HG03565 (cell line): ENCODE measurements at regions not wholly inside any gene's neighbourhood (a gene's known extent, or its start where the extent isn't known, plus 50 kb on each side); places are given as distances from the start of the nearest gene placed in this dataset.
"Not testable (repeated sequence)": the region's sequence is repeated elsewhere in the genome, so short reads cannot be mapped to it uniquely, and the experiment has no call there.

ENCODE experiments used
- ATAC-seq: cut with Tn5 transposase; IDR thresholded peaks from one replicate; pipeline ENCODE4 v1.9.1; 2021; ENCODE audit warnings: mild to moderate bottlenecking, moderate library complexity; ENCODE audit not compliant: unreplicated experiment

- ATAC-seq = no peak
Observed at GRCh38 chr7:156516791-156517378, 123.7 kb upstream of the RNF32 start.

DNA sequence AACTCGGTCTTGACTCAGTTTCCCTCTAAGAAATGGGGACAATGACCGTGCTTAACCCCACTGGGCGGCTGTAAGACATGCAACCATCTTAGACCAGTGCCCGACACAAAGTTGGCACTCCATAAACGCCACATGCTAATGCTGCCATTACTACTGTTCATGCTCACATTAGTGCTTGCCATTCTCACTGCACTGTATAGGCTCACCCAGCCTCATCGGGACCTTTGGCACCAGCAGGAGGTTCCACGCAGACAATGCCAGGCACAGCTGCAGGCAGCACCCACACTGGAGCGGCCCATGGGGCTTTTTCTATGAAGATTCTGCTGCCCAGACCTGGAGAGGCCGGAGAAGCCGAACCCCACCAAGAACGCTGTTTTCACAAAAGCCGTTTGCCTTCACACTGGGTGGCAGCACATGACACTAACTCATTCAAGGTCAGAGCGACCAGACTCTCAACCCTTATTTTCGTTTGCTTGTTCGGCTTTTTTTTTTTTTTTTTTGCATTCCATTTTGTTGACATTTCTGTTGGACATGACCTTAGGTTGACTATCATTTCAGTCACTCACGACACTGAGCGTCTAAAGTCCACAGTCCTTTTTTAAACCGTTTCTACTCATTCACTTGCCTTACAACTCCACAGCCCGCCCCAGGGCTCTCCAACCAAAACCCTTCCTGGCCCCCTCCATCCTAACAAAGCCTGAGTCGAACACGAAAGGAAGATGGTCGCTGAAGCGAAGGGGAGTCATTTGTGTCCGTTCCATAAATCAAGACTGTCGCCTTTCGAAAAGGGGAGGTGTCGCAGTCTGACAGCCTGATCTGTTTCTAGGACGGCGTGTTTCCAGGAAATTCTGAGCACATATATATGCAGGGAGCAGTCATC is 124.4 kb upstream of the RNF32 start:
- no peak for ATAC-seq

DNA sequence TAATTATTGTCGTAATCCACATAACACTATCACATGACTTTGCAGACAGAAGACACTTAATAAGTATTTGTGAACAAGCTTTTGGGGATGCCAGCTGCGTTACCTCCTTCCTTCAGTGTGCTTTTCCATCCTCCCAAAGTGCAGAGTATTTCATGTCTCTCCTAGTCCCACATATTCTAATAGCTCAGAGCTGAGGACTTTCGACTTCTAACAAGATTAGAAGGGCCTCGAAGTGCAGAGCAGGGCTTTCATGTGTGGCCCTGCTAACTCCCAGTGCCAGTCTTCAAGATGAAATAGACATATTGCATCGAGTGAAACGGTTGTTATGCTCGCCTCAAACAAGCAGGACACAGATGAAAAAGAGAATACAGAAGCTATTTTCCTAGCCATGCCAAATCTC is 125.7 kb upstream of the RNF32 start:
- ATAC-seq = no peak

GRCh38 chr7:156511426-156511825 is 129.1 kb upstream of the RNF32 start:
- ATAC-seq = no peak

DNA sequence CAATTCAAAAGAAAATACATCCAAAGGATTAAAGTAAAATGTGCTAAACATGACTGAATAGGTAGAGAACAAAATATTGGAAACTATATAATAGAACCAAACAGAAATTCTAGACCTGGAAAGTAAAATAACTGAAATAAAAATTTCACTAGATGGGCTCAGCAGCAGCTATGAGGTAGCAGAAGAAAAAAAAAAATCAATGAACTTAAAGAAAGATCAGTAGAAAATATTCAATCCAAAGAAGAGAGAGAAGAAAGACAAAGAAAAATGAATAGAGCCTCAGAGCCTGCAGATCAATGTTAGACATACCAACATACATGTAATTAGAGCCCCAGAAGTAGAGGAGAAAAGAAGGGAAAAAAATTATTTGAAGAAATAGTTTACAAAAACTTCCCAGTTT is 129.6 kb upstream of the RNF32 start:
- ATAC-seq = no peak

DNA sequence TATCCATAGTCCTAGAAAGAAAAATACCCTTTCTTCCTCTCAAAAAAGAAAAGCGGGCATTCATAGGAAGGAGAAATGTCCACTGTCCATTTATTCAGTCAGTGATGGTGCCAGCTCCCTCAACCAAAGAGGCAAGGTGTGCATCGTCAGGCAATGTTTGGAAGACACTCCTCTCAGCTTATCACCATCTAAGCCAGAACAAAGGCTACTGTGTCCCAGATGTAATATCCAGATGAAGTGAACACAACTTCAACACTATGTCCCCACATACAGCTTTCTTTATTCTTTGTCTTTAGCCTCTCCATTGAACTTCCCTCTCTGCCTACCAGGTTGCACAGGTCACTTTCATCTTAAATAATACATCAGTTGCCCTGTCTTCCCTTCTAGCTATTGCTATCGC is 131.4 kb upstream of the RNF32 start:
- ATAC-seq = no peak

DNA sequence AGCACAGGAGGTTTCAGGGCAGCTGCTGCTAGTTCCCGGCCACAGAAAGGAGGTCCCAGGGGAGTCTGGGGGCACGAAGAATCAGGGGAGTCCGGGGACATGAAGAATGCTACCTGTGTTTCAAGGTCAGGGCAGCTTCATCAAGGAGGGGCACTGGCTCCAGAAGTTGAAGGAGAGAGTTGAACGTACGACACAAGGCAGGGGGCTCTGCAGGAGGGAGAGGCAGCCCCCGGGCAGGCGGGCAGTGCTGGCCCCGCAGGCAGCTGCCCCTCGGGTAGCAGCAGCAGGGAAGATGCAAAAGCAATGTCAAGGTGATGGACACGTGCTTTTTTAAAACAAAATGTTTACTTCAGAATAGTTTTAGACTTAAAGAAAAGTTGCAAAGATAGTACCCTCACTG is 134.7 kb upstream of the RNF32 start:
- no peak for ATAC-seq

DNA sequence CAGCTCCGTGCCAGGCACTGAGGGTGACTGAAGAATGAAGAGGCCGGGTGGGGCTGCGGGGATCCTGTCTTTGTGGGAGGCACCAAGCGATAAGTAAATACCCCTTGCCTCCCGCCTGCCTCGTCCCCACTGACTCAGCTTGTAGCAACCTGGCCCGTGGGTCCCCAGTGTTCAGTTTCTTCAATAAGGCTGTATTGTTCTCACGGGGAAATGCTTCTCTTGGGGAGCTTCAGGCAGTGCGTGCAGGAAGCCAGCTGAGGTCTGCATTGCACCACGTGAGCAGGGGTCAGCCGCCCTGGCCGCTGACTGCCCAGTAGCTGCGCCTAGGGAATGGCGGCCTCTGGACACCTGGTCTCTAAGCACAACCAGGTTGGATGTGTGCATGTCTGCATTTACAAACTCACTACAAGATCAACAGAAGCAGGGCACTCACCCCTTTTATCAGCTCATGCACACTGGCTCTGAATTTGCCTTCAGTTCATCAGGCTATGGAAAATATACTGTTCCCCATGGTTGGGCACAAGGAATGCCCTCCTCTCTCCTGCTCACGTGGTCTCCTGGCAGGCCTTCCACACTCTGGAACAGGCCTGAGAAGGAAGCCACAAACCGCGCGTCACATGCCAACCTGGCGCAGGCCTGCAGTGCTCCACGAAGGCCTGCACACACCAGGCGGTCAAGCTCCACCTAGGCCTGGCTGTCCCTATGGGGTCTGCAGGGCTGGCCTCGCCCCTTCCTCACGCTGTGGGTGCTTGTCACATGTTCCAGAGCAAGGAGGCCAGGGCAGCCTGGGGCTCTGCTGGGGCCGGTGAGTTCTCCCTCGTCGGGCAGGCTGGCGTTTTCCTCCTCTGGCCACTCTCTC is 135.7 kb upstream of the RNF32 start:
- no peak for ATAC-seq

DNA sequence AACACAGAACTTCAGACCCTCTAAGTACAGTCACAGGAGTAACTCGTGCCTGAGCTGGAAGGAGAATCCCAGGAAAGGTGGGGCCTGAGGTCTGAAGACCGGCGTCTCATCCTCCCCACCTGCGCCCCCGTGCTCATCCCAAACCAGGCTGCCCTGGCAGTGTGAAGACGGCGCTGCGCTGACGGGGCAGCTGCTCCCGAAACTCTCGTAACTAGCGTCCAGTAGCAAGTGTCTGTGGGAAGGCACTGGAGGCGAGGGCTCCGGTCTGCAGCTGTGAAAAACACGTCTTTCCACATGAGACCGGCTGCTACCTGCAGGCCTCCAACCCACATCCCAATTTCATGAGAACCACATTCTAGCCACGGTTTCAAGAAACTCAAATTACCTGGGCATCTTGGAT is 136.6 kb upstream of the RNF32 start:
- ATAC-seq = no peak

DNA sequence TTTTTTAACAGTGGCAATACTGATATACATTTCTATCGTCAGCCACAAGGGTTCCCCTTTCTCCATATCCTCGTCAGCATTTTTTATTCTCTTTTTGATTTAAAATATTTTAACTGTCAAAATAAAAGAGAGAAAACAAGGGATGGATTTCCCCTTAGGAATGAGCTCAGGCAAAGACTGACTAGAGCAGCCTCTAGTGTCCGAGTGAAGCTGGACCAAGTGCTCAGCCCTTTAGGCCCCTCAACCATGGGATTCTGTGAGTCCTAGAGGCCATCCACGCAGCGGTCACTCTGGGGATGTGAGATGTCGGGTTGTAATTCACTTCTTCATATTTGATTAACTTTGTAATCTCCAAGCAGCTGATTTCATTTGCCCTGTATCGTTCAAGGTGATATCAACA is 137.4 kb upstream of the RNF32 start:
- ATAC-seq = no peak

GRCh38 chr7:156501815-156502214 is 138.8 kb upstream of the RNF32 start:
- not testable (repeated sequence) for ATAC-seq

- ATAC-seq = no peak
Observed at GRCh38 chr7:156499247-156499881, 141.2 kb upstream of the RNF32 start.

DNA sequence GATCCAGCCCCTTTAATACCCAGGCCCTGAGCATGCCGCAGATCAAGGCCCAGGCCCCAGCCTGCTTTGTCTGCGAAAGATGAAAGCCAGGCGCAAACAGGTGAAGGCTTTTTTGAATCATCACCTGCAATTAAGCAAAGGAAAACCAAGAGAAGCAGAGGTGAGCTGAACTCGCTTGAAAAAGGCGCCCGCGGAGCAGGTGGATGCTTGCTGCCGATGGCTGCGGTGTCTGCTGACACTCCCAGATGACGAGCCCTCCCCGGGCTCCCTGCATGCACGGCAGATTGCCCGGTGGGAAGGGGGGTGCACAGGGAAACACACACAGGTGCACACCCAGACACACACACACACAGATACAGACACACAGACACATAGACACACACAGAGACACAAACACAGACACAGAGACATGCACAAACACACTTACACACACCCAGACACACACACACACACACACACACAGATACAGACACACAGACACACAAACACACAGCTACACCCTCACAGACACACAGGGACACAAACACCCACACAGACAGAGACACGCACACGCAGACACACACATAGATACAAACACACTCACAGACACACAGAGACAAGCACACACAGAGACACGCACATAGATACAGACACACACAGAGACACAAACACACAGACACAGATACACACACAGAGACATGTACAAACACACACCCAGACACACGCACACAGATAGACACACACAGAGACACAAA is 142.6 kb upstream of the RNF32 start:
- no peak for ATAC-seq

GRCh38 chr7:156496865-156497264 is 143.7 kb upstream of the RNF32 start:
- ATAC-seq = no peak

DNA sequence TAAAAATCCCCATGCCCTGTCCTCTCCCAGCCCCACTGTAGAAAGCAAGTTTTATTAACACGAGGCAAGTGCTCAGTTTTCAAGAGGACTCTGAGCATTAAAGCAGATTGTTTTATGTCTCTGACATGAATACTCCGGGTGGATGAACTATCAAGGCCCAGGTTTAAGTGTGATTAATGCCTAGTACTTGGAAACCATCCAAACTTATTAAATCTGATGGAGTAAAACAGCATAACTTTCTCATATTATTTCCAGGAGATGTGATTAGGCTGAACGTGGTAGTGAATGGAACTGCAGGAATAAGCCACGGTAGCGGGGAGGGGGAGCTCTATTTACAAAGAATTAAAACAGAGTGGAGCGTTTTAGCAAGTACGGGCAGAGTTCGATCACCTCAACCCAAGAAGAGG is 144.2 kb upstream of the RNF32 start:
- ATAC-seq = no peak

GRCh38 chr7:156494960-156495359 is 145.6 kb upstream of the RNF32 start:
- ATAC-seq = no peak

- no peak for ATAC-seq
Observed at GRCh38 chr7:156493942-156494341, 146.6 kb upstream of the RNF32 start.

- ATAC-seq = no peak
Observed at GRCh38 chr7:156492170-156492569, 148.4 kb upstream of the RNF32 start.

DNA sequence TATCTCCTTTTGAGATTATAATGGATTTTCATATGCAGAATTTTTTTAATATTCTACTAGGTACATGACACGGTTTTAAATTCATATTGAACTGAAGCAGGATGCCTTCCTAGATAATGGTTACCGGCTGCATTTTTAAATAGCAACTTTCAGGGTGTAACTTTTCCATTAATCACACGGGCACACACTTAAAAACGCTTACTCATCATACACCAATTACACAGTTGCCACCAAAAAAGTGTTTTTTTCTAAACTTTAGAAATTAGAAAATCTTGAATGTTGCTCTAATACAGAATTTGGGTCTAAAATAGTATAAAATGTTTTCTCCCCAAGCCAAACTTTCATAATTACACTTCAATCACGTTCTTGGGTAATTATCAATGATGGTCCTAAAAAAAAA is 149.1 kb upstream of the RNF32 start:
- ATAC-seq = no peak

- ATAC-seq = no peak
Observed at GRCh38 chr7:156490021-156490800, 150.4 kb upstream of the RNF32 start.
